IPS DF 6.9 (cell line): ENCODE measurements at regions not wholly inside any gene's neighbourhood (a gene's known extent, or its start where the extent isn't known, plus 50 kb on each side); places are given as distances from the start of the nearest gene placed in this dataset.
A peak's percentile ranks its signal among the peaks of the same experiment; 100 is the strongest.
"Not testable (repeated sequence)": the region's sequence is repeated elsewhere in the genome, so short reads cannot be mapped to it uniquely, and the experiment has no call there.

Source experiments
- DNase-seq: peaks from one replicate; pipeline ENCODE4 v3.0.0-alpha.2; 2013; ENCODE audit warnings: low read depth, low spot score
- H3K27ac ChIP-seq: one replicate; pipeline ENCODE4 v1.5.1; 2013; ENCODE audit warnings: low read length, control low read depth
- H3K27me3 ChIP-seq: 2 replicates; pipeline ENCODE4 v1.6.1; 2013; ENCODE audit warnings: mild to moderate bottlenecking, low read length; ENCODE audit not compliant: control insufficient read depth, insufficient read depth
- H3K36me3 ChIP-seq: 2 replicates; pipeline ENCODE4 v1.6.1; 2013; ENCODE audit warnings: low read length; ENCODE audit not compliant: control insufficient read depth, insufficient read depth
- H3K4me1 ChIP-seq: 2 replicates; pipeline ENCODE4 v1.6.1; 2013; ENCODE audit warnings: low read length; ENCODE audit not compliant: control insufficient read depth, insufficient read depth
- H3K4me3 ChIP-seq: 2 replicates; pipeline ENCODE4 v1.5.1; 2013; ENCODE audit warnings: mild to moderate bottlenecking, low read length
- H3K9me3 ChIP-seq: 2 replicates; pipeline ENCODE4 v1.6.1; 2013; ENCODE audit warnings: low read length, inconsistent platforms; ENCODE audit not compliant: control insufficient read depth, insufficient read depth
- WGBS: extraction: QIAGEN DNeasy Blood & Tissue Kit; methylation state at CpG from one replicate; pipeline ENCODE4 v1.1.7; 2013; ENCODE audit warnings: mixed read lengths, missing lambda C conversion rate; ENCODE audit not compliant: insufficient read length, insufficient coverage; 5-methylcytosine and 5-hydroxymethylcytosine counted together

DNA sequence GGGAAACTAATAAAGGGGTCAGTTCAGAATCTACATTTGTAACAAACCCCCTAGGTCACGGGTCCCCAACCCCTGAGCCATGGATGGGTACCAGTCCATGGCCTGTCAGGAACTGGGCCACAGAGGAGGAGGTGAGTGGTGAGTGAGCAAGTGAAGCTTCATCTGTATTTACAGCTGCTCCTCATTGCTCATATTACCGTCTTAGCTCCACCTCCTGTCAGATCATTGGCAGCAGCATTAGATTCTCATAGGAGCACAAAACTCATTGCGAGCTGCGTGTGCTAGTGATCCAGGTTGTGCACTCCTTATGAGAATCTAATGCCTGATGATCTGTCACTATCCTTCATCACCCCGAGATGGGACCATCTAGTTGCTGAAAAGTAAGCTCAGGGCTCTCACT, 88.4 kb upstream of the MPP7 start:
- Histone ChIP-seq H3K4me1 (no peaks in the 10 kb centered on the region), H3K9me3 (peaks cover 2% of the 10 kb centered on the region; the same call in 1 of the 2 replicates), H3K27me3 (no peaks in the 10 kb centered on the region), H3K27ac (no peak overlapping the region), H3K36me3 (no peaks in the 10 kb centered on the region), H3K4me3 (no peak overlapping the region)
- WGBS, result no CpG with 5 or more reads among the region's 5 CpGs
- DNase-seq, result no peak

DNA sequence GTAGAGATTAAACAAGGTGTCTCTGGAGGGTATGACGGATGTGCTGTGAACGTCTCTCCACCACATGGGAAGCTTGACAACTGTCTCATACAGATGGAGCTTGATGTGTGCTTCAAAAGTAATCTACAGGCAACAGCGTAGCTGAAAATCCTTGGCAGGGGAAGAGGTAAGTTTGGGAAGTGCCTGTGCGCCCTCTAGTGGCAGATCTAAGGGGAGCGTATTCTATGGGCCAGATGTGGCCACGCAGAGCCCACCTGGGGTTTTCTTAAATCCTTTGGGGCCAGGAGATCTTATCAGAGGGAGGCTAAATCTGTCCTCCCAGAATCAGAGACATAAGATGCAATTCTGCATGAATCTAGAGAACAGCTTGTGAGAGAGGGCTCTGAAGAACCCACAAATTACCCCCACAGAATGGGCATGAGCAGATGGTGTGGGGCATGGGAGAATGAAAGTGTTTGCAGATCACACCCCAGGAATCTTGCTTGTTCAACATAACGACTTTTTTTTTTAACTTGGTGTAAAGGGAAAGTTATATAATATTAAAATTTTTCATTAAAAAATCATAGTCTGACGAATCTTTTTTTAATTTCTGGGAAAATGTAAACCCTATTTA, 91.2 kb upstream of the MPP7 start:
- no peaks in the 10 kb centered on the region for H3K4me1 ChIP-seq
- peak; percentile 54 for DNase-seq
- H3K36me3 ChIP-seq, result no peaks in the 10 kb centered on the region
- H3K27ac ChIP-seq, result no peak overlapping the region
- WGBS, result no CpG with 5 or more reads among the region's 8 CpGs
- peaks cover 2% of the 10 kb centered on the region; the same call in 1 of the 2 replicates for H3K9me3 ChIP-seq
- H3K4me3 ChIP-seq, result no peak overlapping the region
- H3K27me3 ChIP-seq, result no peaks in the 10 kb centered on the region

DNA sequence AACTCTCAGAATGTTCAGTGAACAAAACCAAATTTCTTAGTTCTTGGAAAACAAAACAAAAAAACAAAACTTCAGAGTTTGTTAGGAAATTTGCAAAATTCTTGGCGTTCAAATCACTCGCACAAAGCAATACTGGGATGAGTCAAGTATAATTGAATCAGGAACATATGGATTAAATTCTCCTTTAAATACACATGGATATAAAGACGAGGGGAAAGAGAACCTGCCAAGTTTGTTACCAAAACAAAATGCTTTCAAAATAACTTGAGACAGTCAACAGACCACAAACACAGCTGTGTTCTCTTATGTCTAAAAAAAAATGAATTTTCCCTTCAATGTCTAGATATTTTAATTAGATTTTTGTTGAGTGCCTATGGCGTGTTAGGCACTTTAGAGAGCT, 93.5 kb upstream of the MPP7 start:
- Histone ChIP-seq H3K36me3 (no peaks in the 10 kb centered on the region), H3K27ac (no peak overlapping the region), H3K9me3 (peaks cover 1% of the 10 kb centered on the region; the same call in 1 of the 2 replicates), H3K4me3 (no peak overlapping the region), H3K4me1 (no peaks in the 10 kb centered on the region), H3K27me3 (no peaks in the 10 kb centered on the region)
- DNase-seq, result no peak
- no CpG with 5 or more reads among the region's 4 CpGs for WGBS

DNA sequence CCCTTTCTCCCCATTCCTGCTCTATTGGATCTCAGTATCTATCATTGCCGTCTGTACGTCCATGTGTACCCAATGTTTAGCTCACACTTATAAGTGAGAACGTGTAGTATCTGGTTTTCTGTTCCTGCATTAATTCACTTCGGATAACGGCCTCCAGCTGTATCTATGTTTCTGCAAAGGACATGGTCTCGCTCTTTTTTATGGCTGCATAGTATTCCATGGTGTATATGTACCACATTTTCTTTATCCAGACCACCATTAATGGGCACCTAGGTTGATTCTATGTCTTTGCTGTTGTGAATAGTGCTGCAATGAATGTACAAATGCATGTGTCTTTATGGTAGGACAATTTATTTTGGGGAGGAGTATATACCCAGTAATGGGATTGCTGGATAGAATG, 94.4 kb upstream of the MPP7 start:
- no peak overlapping the region for H3K27ac ChIP-seq
- no peaks in the 10 kb centered on the region for H3K9me3 ChIP-seq
- H3K27me3 ChIP-seq, result no peaks in the 10 kb centered on the region
- H3K36me3 ChIP-seq, result no peaks in the 10 kb centered on the region
- DNase-seq, result no peak
- H3K4me3 ChIP-seq, result no peak overlapping the region
- no CpG with 5 or more reads among the region's 6 CpGs for WGBS
- no peaks in the 10 kb centered on the region for H3K4me1 ChIP-seq

DNA sequence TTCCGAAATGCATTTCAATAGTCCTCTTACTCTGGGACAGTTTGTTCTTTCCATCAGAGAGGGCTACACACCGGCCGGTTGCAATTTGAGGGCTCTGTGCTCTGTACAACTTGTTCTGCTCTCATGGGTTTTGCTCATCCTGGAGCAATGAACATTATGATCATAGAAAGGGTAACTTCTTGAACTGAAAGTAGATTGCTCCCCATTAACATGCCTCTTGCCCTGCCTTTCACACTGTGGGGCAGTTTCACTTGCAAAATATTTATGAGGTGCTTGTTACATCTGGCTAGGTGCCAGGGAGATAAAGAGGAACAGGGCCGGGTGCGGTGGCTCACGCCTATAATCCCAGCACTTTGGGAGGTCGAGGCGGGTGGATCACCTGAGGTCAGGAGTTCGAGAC, 97.3 kb upstream of the MPP7 start:
- no peak overlapping the region for H3K27ac ChIP-seq
- H3K9me3 ChIP-seq, result no peaks in the 10 kb centered on the region
- no peaks in the 10 kb centered on the region for H3K4me1 ChIP-seq
- no CpG with 5 or more reads among the region's 9 CpGs for WGBS
- no peak overlapping the region for H3K4me3 ChIP-seq
- H3K36me3 ChIP-seq, result no peaks in the 10 kb centered on the region
- no peaks in the 10 kb centered on the region for H3K27me3 ChIP-seq
- no peak for DNase-seq

DNA sequence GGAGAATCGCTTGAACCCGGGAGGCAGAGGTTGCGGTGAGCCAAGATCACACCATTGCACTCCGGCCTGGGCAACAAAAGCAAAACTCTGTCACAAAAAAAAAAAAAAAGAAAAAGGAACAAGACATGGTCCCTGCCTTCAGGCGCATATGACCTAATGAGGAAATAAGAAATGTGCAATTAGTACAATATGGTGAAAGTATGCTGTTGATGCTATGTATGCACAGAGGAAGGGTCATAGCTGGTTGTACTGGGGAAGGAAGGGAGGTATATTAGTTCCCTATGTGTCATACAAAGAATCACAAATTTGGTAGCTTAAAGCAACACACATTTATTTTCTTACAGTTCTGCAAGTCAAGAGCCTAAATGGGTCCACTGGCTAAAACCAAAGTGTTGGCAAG, 97.8 kb upstream of the MPP7 start:
- no peak for DNase-seq
- Histone ChIP-seq H3K27ac (no peak overlapping the region), H3K9me3 (no peaks in the 10 kb centered on the region), H3K4me1 (no peaks in the 10 kb centered on the region), H3K27me3 (no peaks in the 10 kb centered on the region), H3K36me3 (no peaks in the 10 kb centered on the region), H3K4me3 (no peak overlapping the region)
- no CpG with 5 or more reads among the region's 5 CpGs for WGBS

DNA sequence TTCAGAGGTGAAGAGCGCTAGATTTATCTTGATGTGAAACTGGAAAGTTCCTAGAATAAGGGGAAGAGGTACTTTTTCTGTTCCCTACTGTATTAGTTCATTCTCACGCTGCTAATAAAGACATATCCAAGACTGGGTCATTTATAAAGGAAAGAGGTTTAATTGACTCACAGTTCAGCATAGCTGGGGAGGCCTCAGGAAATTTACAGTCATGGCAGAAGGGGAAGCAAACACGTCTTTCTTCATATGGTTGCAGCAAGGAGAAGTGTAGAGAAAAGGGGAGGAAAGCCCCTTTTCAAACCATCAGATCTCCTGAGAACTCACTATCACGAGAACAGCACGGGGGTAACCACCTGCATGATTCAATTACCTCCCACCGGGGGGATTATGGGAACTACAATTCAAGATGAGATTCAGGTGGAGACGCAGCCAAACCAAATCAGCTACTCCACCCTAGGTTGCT, 99.8 kb upstream of the MPP7 start:
- H3K27me3 ChIP-seq, H3K36me3 ChIP-seq, H3K4me3 ChIP-seq, DNase-seq, H3K27ac ChIP-seq, H3K9me3 ChIP-seq, H3K4me1 ChIP-seq: not testable (repeated sequence)
- no CpG with 5 or more reads among the region's 7 CpGs for WGBS

DNA sequence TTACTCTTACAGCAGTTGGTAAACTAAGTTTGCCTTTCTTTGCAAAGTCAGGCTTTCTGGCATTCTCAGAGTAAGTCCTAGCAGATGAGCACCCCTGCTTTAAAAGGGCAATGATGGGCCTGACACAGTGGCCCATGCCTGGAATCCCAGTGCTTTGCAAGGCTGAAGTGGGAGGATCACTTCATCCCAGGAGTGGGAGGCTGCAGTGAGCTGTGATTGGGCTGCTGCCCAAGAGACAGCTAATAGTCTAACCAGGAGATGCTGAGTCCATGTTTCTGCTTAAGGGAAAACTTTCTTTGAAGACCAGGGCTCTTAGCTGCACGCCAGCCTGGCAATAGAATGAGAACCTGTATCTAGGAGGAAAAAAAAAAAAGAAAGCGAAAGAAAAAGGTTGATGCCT, 100.2 kb upstream of the MPP7 start:
- H3K27ac ChIP-seq, result no peak overlapping the region
- no peak overlapping the region for H3K4me3 ChIP-seq
- WGBS, result no CpG with 5 or more reads among the region's 2 CpGs

DNA sequence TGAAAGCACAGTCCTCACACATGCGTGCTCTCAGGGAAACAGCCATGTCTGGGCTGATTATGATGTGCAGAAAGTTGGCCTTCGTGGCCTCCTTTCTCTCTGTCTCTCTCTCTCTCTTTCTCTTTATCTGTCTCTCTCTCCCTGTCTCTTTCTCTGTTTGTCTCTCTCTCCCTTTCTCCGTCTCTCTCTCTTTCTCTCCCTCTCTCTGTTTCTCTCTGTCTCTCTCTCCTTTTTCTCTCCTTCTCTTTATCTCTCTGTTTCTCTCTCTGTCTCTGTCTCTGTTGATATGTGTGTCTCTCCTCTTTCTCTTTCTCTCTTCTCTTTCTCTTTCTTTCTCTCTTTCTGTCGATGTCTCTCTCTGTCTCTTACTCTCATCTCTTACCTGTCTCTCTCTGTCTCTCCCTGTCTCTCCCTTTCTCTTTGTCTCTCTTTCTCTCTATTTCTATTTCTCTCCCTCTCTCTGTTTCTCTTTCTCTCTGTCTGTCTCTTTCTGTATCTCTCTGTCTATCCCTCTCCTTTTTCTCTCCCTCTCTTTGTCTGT, 105.4 kb upstream of the MPP7 start:
- no CpG with 5 or more reads among the region's 4 CpGs for WGBS
- Histone ChIP-seq H3K4me1 (no peaks in the 10 kb centered on the region), H3K4me3 (no peak overlapping the region)

More for the DNA sequence above, 100.2 kb upstream of the MPP7 start:
- no peaks in the 10 kb centered on the region for H3K27me3 ChIP-seq
- no peaks in the 10 kb centered on the region for H3K9me3 ChIP-seq
- H3K4me1 ChIP-seq, result no peaks in the 10 kb centered on the region
- DNase-seq, result no peak
- no peaks in the 10 kb centered on the region for H3K36me3 ChIP-seq

DNA sequence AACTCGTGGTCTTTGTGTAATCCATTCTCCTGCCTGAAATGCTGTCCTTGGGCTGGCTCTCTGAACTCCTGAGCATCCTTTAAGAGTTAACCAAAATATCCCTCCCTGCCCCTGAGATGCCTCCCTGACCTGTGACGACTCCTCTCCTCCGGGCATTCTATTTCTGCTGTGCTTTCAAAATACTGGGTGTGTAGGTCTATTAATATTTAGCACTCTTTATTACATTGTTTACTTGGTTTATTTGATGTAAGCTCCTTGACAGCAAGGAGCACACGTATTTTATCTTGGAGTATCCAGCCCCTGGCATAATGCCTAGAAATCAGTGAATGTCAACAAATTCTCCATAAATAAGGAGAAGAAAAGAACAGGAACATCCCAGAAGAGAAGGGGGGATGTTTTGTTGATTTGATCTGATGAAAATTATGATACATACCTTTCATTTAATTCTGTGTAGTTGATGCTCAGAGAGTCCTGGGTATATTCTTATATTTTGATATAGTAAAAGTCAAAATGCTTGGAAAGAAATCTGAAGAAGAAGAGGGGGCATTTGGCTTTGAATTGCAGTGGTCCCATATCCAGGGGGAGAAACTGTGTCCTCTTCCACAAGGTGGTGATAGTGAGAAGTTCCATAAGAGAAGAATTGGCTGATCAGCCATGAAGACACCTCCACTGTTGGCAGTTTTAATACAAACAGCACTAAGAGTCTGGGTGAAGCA, 107.7 kb upstream of the MPP7 start:
- WGBS, result no CpG with 5 or more reads among the region's 4 CpGs
- Histone ChIP-seq H3K4me1 (no peaks in the 10 kb centered on the region), H3K27me3 (no peaks in the 10 kb centered on the region), H3K27ac (no peak overlapping the region), H3K4me3 (no peak overlapping the region), H3K9me3 (no peaks in the 10 kb centered on the region), H3K36me3 (no peaks in the 10 kb centered on the region)
- DNase-seq, result no peak

More for the DNA sequence above, 105.4 kb upstream of the MPP7 start:
- no peaks in the 10 kb centered on the region for H3K27me3 ChIP-seq
- H3K27ac ChIP-seq, result no peak overlapping the region
- DNase-seq, result no peak
- H3K9me3 ChIP-seq, result no peaks in the 10 kb centered on the region
- H3K36me3 ChIP-seq, result no peaks in the 10 kb centered on the region

DNA sequence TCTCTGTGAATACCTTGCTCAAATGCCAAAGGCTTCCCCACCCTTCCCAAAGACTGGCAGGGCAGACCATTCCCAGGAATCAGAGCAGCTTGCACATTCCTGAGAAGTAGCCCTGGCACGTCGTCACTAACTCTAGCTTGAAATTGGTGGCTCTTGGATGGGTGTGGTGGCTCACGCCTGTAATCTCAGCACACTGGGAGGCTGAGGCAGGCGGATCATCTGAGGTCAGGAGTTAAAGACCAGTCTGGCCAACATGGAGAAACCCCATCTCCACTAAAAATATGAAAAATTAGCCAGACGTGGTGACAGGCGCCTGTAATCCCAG, 108.2 kb upstream of the MPP7 start:
- DNase-seq, result no peak
- H3K36me3 ChIP-seq, result no peaks in the 10 kb centered on the region
- no peaks in the 10 kb centered on the region for H3K4me1 ChIP-seq
- H3K27ac ChIP-seq, result no peak overlapping the region
- no peaks in the 10 kb centered on the region for H3K27me3 ChIP-seq
- no peak overlapping the region for H3K4me3 ChIP-seq
- H3K9me3 ChIP-seq, result no peaks in the 10 kb centered on the region
- no CpG with 5 or more reads among the region's 6 CpGs for WGBS
